NCI-H1092 treated with DMSO at 0.1 percent for 48 hours (cell line): ENCODE measurements at regions not wholly inside any gene's neighbourhood (a gene's known extent, or its start where the extent isn't known, plus 50 kb on each side); places are given as distances from the start of the nearest gene placed in this dataset.
"Not testable (repeated sequence)": the region's sequence is repeated elsewhere in the genome, so short reads cannot be mapped to it uniquely, and the experiment has no call there.

Experiments used
- DNase-seq: peaks from one replicate; lab custom pipeline; 2025; lab: John Stamatoyannopoulos, UW

- DNase-seq, result no peak
Measured at GRCh38 chr6:150767571-150768018, 97.9 kb upstream of the MTHFD1L start.

- no peak for DNase-seq
Measured at GRCh38 chr6:150770637-150771036, 94.9 kb upstream of the MTHFD1L start.

- DNase-seq, result no peak
Measured at GRCh38 chr6:150773969-150774368, 91.5 kb upstream of the MTHFD1L start.

GRCh38 chr6:150775415-150776203 lies 89.9 kb upstream of the MTHFD1L start:
- DNase-seq, result no peak

GRCh38 chr6:150777736-150778135 lies 87.8 kb upstream of the MTHFD1L start:
- no peak for DNase-seq

GRCh38 chr6:150783813-150784212 lies 81.7 kb upstream of the MTHFD1L start:
- DNase-seq, result no peak

- DNase-seq, result no peak
Measured at GRCh38 chr6:150787429-150787828, 78.1 kb upstream of the MTHFD1L start.

- no peak for DNase-seq
Measured at GRCh38 chr6:150788089-150788488, 77.4 kb upstream of the MTHFD1L start.

GRCh38 chr6:150789906-150790305 lies 75.6 kb upstream of the MTHFD1L start:
- not testable (repeated sequence) for DNase-seq

GRCh38 chr6:150791717-150792116 lies 73.8 kb upstream of the MTHFD1L start:
- DNase-seq, result no peak

- DNase-seq, result no peak
Measured at GRCh38 chr6:150797949-150798348, 67.6 kb upstream of the MTHFD1L start.

GRCh38 chr6:150799276-150799805 lies 66.2 kb upstream of the MTHFD1L start:
- DNase-seq, result no peak

GRCh38 chr6:150800674-150801314 lies 64.7 kb upstream of the MTHFD1L start:
- DNase-seq, result no peak

GRCh38 chr6:150806790-150807189 lies 58.7 kb upstream of the MTHFD1L start:
- DNase-seq, result no peak

- no peak for DNase-seq
Measured at GRCh38 chr6:150813319-150813992, 52.0 kb upstream of the MTHFD1L start.

- no peak for DNase-seq
Measured at GRCh38 chr6:150813993-150814359, 51.5 kb upstream of the MTHFD1L start.
